Embryonic facial prominence (tissue), 1 donor: ENCODE measurements at regions not wholly inside any gene's neighbourhood (a gene's known extent, or its start where the extent isn't known, plus 50 kb on each side); places are given as distances from the start of the nearest gene placed in this dataset.
"Not testable (repeated sequence)": the region's sequence is repeated elsewhere in the genome, so short reads cannot be mapped to it uniquely, and the experiment has no call there.

Source experiments
- DNase-seq: peaks from one replicate; pipeline ENCODE4 v3.0.0-alpha.2; 2016; ENCODE audit errors: extremely low spot score

- no peak for DNase-seq
Measured at GRCh38 chr2:184416146-184416913, 182.0 kb upstream of the ZNF804A start.

- no peak for DNase-seq
Measured at GRCh38 chr2:184419744-184420143, 178.6 kb upstream of the ZNF804A start.

- not testable (repeated sequence) for DNase-seq
Measured at GRCh38 chr2:184421456-184421855, 176.9 kb upstream of the ZNF804A start.

- no peak for DNase-seq
Measured at GRCh38 chr2:184425083-184425482, 173.2 kb upstream of the ZNF804A start.

GRCh38 chr2:184444217-184444616, 154.1 kb upstream of the ZNF804A start:
- DNase-seq: no peak

GRCh38 chr2:184444623-184445223, 153.6 kb upstream of the ZNF804A start:
- DNase-seq: no peak

- DNase-seq: no peak
Measured at GRCh38 chr2:184449760-184450159, 148.6 kb upstream of the ZNF804A start.

GRCh38 chr2:184452907-184453306, 145.4 kb upstream of the ZNF804A start:
- DNase-seq: no peak

GRCh38 chr2:184455624-184456023, 142.7 kb upstream of the ZNF804A start:
- no peak for DNase-seq

GRCh38 chr2:184456693-184457092, 141.6 kb upstream of the ZNF804A start:
- DNase-seq: not testable (repeated sequence)

GRCh38 chr2:184463102-184463865, 135.0 kb upstream of the ZNF804A start:
- DNase-seq: no peak

- no peak for DNase-seq
Measured at GRCh38 chr2:184463866-184464248, 134.5 kb upstream of the ZNF804A start.

GRCh38 chr2:184468826-184469225, 129.5 kb upstream of the ZNF804A start:
- DNase-seq: no peak

- no peak for DNase-seq
Measured at GRCh38 chr2:184472481-184472880, 125.8 kb upstream of the ZNF804A start.

- no peak for DNase-seq
Measured at GRCh38 chr2:184481865-184482264, 116.5 kb upstream of the ZNF804A start.

- no peak for DNase-seq
Measured at GRCh38 chr2:184498936-184499335, 99.4 kb upstream of the ZNF804A start.

- DNase-seq: no peak
Measured at GRCh38 chr2:184504252-184504651, 94.1 kb upstream of the ZNF804A start.

- no peak for DNase-seq
Measured at GRCh38 chr2:184507254-184507653, 91.1 kb upstream of the ZNF804A start.

- DNase-seq: no peak
Measured at GRCh38 chr2:184517402-184517801, 80.9 kb upstream of the ZNF804A start.

GRCh38 chr2:184520441-184520840, 77.9 kb upstream of the ZNF804A start:
- DNase-seq: no peak

- no peak for DNase-seq
Measured at GRCh38 chr2:184523732-184524131, 74.6 kb upstream of the ZNF804A start.

- DNase-seq: no peak
Measured at GRCh38 chr2:184524551-184525382, 73.6 kb upstream of the ZNF804A start.
